ENCODE measurements at regions not wholly inside any gene's neighbourhood (a gene's known extent, or its start where the extent isn't known, plus 50 kb on each side); places are given as distances from the start of the nearest gene placed in this dataset.

DNA sequence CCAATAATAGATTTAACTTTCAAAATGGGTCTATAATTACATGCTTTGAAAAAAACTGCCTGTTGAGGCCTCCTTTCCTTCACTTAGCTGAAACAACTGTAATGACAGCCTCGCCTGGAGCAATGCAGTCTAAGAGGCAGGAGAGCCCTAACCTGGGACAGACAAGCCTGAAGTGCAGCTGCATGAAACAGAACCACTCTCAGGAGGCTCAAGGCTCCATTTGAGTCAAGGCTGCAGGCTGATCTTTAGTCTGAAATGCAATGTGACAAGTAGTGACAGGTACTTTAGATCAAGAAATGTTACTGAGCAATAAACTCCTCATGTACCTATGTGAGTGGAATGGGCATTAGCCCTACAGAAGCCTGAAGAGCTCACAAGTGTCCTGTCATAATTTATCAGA lies 414.0 kb upstream of the LUZP2 start:
- no peak for TF ChIP-seq CTCF (IDR thresholded peaks at IDR 0.05)
- no peak for TF ChIP-seq POLR2A (IDR thresholded peaks at IDR 0.05)
